Astrocyte of the cerebellum (primary cell): ENCODE measurements at regions not wholly inside any gene's neighbourhood (a gene's known extent, or its start where the extent isn't known, plus 50 kb on each side); places are given as distances from the start of the nearest gene placed in this dataset.

Source experiments
- DNase-seq: peaks from one replicate; pipeline ENCODE4 v3.0.0-alpha.2; 2011; ENCODE audit warnings: low read depth
- H3K4me3 ChIP-seq: 2 replicates; pipeline ENCODE4 v1.5.1; 2011; ENCODE audit warnings: mild to moderate bottlenecking, low read depth, low read length, moderate library complexity
- in situ Hi-C: cut with HindIII; loops from 2 replicates; pipeline ENCODE4 v1.10.0; 2017; ENCODE audit warnings: low sequenced_read_pairs
- TF ChIP-seq, protein P1 (sequence below): IDR thresholded peaks from 2 replicates; pipeline ENCODE4 v1.5.1; 2012; ENCODE audit warnings: low read length, low read depth, moderate library complexity, mild to moderate bottlenecking; ENCODE audit errors: missing control alignments

DNA sequence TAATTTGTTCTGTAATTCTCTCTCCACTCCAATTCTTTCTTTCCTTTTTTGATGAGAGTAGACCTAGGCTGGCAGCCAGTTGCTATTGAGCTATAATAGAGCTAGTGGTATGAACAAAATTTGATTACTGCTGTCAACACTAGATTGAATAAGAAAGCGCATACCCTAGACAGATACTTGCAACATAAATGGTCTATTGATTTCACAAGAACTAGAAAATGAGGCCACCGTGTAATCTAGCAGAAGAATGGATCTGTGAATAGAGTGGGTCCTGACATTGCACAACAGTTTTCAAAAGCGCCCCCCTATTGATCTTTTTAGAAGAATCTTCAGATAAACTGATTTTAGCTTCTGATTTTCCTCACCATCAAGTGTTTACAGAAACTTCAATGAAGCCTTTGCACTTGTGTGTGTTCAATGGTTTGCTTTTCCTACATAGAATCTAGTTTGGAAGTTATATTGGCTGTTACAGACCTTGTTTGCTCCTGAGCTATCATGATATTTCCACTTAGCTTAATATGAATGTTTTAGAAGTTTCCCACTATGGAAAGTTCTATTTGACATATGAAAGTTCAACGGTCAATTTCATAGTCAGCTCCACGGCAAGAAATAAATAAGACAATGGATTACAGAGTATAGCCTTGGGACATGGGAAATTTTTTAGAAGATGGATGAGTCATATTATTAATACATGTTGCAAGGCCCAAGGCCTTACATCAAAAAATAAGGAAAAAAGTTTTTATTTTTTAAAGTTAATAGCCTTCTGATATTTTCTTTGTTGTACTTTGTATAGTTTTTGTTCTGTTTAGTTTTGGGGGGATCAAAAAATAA is 55.6 kb downstream of the UTRN start:
- H3K4me3 ChIP-seq, result no peak overlapping the region
- TF ChIP-seq, protein P1, sequence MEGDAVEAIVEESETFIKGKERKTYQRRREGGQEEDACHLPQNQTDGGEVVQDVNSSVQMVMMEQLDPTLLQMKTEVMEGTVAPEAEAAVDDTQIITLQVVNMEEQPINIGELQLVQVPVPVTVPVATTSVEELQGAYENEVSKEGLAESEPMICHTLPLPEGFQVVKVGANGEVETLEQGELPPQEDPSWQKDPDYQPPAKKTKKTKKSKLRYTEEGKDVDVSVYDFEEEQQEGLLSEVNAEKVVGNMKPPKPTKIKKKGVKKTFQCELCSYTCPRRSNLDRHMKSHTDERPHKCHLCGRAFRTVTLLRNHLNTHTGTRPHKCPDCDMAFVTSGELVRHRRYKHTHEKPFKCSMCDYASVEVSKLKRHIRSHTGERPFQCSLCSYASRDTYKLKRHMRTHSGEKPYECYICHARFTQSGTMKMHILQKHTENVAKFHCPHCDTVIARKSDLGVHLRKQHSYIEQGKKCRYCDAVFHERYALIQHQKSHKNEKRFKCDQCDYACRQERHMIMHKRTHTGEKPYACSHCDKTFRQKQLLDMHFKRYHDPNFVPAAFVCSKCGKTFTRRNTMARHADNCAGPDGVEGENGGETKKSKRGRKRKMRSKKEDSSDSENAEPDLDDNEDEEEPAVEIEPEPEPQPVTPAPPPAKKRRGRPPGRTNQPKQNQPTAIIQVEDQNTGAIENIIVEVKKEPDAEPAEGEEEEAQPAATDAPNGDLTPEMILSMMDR, result no peak
- DNase-seq, result no peak
- in situ Hi-C loops, result no loop called here

DNA sequence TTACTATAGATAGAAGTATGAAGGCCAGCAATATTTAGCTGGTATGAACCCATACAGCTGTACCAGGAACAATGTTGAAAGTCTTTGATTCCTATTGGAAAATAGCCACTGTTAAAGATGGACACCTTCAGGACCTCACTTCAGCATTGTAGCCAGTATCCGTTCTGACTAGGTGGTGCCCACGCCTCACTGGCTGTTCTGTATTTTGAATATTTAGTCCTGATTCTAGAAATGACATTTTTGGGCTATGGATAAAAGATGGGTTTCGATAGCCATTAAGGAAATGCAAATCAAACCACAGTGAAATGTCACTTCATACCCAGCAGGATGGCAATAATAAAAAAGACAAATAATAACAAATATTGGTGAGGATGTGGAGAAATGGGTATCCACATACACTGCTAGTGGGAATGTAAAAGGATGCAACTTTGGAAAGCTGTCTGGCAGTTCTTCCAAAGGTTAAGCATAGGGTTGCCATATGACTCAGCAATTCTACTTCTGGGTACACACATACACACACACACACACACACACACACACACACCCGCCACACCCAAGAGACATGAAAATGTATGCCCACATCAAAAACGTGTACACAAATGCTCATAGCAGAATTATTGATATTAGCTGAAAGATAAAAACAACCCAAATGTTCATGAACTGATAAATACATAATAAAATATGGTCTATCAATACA is 56.8 kb downstream of the UTRN start:
- DNase-seq, result no peak
- no peak overlapping the region for H3K4me3 ChIP-seq
- TF ChIP-seq, protein P1, result no peak
- in situ Hi-C loops, result no loop called here

GRCh38 chr6:144343701-144344428 is 58.7 kb downstream of the UTRN start:
- H3K4me3 ChIP-seq, result no peak overlapping the region
- DNase-seq, result no peak
- in situ Hi-C loops, result no loop called here
- TF ChIP-seq, protein P1, result no peak

DNA sequence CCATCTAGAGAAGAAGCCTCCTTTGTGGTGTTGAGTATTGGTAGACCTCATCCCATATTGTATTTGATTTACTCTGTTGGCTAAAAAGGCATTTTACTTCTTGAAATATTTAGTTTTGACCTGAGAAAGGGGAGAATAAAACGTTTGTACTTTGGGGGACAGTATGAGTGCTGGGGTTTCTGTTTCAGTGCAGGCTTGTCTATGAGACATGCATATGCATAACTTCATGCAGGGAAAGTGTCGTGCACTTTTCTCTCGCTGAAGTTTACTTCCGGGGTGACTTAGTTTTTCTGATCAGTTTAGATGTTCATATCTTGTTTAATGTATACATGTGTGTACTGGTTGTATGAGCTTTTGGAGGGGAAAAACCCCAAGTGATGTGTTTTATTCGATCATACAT is 59.5 kb downstream of the UTRN start:
- no peak overlapping the region for H3K4me3 ChIP-seq
- TF ChIP-seq, protein P1, result no peak
- DNase-seq, result no peak
- in situ Hi-C loops, result no loop called here

- in situ Hi-C loops, result no loop called here
- no peak for DNase-seq
- TF ChIP-seq, protein P1, result no peak
- no peak overlapping the region for H3K4me3 ChIP-seq
Measured at GRCh38 chr6:144345451-144345850, 60.3 kb downstream of the UTRN start.

- DNase-seq, result no peak
- H3K4me3 ChIP-seq, result no peak overlapping the region
- TF ChIP-seq, protein P1, result no peak
- in situ Hi-C loops, result no loop called here
Measured at GRCh38 chr6:144346719-144347447, 61.7 kb downstream of the UTRN start.
